ENCODE measurements at regions not wholly inside any gene's neighbourhood (a gene's known extent, or its start where the extent isn't known, plus 50 kb on each side); places are given as distances from the start of the nearest gene placed in this dataset.

DNA sequence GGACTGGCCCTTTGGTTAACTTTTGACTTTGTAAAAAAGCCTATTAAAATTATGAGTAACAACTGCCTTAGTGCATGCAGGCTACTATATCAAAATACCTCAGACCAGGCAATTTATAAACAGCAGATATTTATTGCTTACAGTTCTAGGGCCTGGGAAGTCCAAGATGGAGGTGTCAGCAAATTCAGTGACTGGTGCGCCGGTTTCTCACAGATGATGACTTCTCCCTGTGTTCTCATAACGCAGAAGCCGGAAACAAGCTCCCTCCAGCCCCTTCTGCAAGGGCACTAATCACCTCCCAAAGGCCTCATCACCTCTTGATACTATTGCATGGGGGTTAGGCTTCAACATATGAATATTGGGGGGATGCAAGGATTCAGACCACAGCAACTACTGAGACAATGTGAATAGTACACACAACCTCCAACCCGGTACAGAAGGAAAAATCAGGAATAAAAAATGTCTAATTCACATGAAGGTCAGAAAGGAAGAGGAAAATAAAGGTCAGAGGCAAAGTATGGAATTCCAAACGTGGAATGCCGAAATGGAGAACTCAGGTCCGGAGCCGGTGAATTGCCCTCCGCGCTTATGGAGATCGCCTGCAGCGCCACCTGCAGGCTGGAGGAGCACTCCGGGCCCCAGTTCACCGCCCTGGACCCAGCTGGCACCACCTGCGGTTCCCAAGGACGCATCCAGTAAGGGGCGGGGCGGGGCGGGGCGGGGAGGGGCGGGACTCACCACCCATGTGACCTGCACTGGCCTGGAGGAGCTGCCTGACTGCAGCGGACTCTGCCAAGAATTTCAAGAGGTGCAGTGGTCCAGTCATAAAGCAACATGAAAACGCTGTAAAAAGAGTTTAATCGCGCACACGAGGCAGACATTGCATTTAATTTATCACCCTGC, 203.4 kb downstream of the KIF26A start:
- TF ChIP-seq, protein P1, sequence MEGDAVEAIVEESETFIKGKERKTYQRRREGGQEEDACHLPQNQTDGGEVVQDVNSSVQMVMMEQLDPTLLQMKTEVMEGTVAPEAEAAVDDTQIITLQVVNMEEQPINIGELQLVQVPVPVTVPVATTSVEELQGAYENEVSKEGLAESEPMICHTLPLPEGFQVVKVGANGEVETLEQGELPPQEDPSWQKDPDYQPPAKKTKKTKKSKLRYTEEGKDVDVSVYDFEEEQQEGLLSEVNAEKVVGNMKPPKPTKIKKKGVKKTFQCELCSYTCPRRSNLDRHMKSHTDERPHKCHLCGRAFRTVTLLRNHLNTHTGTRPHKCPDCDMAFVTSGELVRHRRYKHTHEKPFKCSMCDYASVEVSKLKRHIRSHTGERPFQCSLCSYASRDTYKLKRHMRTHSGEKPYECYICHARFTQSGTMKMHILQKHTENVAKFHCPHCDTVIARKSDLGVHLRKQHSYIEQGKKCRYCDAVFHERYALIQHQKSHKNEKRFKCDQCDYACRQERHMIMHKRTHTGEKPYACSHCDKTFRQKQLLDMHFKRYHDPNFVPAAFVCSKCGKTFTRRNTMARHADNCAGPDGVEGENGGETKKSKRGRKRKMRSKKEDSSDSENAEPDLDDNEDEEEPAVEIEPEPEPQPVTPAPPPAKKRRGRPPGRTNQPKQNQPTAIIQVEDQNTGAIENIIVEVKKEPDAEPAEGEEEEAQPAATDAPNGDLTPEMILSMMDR (IDR thresholded peaks at IDR 0.05; ENCODE audit: control insufficient read depth, extremely low read depth, insufficient read depth) = peak; percentile 96
- peak; percentile 71 for DNase-seq (ENCODE audit: low read depth)
- H3K4me3 ChIP-seq (ENCODE audit: low read depth, low read length) = peak overlapping the region; percentile 24; the same call in 1 of the 2 replicates

DNA sequence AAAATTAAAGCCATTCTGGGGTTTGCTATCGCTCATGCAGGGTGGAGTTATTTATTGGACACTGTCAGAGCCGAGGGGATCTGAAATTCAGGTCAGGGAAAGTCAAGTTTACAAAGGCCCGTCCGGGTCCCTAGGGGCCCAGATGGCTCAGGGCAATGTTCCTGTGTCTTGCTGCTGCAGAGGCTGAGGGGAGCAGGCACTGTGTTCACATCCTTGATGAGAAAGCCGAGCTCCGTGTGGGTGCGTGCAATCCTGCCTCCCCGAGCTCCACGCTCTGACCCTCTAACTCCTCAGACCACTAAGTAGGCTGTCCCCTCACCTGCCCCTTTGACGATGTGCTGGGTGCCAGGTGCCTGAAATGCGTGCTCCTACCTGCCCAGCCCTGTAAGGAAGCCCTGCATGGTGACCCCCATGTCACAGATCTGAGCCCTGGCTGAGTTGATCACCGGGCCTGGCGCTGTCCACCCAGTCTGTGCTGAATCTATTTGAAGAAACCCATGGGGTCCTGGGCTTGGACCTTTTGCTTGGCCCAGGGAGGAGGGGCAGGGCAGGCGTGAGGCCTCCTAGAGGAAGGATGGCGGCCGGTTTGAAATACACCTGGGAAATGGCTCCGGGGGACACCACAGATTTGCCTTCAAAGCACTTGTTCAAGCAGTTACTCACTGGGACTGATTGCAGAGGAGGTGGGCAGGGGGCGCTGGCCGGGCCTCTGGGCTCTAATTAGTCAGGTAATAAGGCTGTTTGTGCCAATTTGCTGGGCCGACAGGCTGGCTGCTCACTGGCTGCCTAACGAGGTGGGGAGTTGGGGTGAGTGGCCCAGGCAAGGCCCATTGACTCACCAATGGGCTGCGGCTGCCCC, 204.3 kb downstream of the KIF26A start:
- H3K4me3 ChIP-seq (ENCODE audit: low read depth, low read length) = no peak overlapping the region
- TF ChIP-seq, protein P1 (IDR thresholded peaks at IDR 0.05; ENCODE audit: control insufficient read depth, extremely low read depth, insufficient read depth) = no peak
- DNase-seq (ENCODE audit: low read depth) = no peak

DNA sequence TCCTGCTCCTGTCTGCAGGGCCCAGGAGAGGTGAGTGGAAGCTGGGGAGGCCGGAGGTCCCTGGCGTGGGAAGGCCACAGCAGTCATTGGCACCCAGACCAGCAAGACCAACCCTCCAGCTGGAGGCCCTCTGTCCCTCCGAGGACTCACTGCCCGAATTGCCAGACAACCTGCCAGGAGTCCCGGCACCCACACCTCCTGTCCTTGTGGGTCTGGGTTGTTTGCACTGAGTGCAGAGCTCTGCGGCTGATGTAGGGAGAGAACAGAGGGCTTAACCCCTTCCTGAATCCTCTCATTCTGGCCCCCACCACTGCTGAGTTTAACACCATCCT, 204.9 kb downstream of the KIF26A start:
- no peak overlapping the region for H3K4me3 ChIP-seq (ENCODE audit: low read depth, low read length)
- TF ChIP-seq, protein P1 (IDR thresholded peaks at IDR 0.05; ENCODE audit: control insufficient read depth, extremely low read depth, insufficient read depth) = no peak
- DNase-seq (ENCODE audit: low read depth) = no peak

DNA sequence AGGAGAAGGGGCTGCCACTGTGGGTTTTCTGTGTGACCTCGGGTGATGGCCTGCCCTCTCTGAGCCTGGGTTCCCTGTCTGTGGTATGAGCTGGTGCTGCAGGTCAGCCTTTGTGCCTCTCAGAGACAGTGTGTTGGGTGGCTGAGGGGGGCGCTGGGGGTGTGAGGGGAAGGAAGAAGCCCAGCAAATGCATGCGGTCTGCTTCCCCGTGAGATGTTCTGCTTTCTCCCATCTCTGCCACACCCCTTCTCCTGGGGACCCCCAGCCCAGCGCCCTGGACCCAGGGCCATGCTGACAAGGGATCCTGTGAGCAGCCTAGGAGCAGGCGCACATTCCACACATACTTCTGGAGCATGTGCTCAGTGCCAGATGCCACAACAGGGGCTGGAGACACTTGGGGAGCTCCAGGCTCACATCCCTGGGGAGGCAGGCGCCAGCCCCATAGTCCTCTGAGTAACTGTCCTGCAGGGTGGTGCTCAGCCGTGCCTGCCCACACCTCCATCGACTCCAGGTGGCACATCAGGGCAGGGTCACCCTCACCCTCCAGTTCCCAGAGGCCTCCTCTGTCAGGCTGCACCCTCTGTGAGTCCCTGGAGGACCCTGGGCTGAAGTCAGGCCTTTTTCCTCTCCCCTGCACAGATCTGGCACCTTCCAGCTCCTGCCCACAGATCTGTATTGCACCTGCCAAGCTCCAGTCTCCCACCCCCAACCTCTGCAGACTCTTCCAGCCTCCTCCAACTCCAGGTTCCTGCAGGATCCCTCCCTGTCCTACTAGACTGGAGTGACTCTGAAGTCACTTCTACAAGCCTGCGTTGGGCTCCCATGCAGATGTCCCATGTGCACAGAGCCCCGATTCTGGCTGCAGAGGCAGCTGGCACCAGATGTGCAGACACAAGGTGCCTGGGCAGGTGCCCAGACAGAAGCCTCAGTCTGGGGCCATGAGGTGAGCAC, 205.6 kb downstream of the KIF26A start:
- no peak for DNase-seq (ENCODE audit: low read depth)
- TF ChIP-seq, protein P1 (IDR thresholded peaks at IDR 0.05; ENCODE audit: control insufficient read depth, extremely low read depth, insufficient read depth) = no peak
- no peak overlapping the region for H3K4me3 ChIP-seq (ENCODE audit: low read depth, low read length)

DNA sequence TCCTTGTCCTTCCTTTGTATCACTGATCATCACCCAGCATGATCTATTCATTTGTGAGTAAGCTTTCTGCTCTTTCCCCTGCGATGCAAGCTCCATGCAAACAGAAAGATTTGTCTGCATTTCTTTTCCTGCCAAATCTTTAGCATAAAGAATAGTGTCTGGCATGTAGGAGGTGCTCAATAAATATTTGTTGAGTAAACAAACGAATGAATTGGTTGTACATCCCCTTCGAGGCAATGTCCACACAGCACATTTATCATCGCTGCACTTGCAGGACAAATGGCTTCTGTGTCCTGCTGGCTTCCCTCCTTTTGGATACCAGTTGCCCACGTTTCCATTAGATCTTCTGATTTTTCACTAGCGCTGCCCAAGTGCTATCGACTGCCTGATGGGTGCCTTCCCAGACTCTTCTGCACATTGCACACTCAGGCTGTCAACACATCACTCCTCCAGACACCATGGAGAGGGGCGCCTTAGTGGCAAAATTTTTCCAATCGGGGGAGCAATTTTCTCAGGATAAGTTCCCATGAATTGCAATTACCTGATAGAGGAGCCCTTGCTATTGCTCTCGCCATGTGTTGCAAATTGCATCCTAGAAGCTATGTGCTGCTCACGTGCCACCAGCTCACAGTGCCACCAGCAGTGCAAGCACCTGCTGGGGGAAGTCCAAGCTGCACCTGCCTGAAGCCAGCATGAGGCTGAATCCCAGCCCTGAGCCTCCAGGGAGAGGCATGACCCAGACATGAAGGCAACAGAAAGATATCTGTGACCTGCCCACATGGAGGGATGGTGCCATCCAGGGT, 206.6 kb downstream of the KIF26A start:
- H3K4me3 ChIP-seq (ENCODE audit: low read depth, low read length) = no peak overlapping the region
- peak; percentile 82 for DNase-seq (ENCODE audit: low read depth)
- TF ChIP-seq, protein P1 (IDR thresholded peaks at IDR 0.05; ENCODE audit: control insufficient read depth, extremely low read depth, insufficient read depth) = no peak

Data from LNCaP clone FGC (cell line).